ENCODE measurements at regions not wholly inside any gene's neighbourhood (a gene's known extent, or its start where the extent isn't known, plus 50 kb on each side); places are given as distances from the start of the nearest gene placed in this dataset.
"Not testable (repeated sequence)": the region's sequence is repeated elsewhere in the genome, so short reads cannot be mapped to it uniquely, and the experiment has no call there.

DNA sequence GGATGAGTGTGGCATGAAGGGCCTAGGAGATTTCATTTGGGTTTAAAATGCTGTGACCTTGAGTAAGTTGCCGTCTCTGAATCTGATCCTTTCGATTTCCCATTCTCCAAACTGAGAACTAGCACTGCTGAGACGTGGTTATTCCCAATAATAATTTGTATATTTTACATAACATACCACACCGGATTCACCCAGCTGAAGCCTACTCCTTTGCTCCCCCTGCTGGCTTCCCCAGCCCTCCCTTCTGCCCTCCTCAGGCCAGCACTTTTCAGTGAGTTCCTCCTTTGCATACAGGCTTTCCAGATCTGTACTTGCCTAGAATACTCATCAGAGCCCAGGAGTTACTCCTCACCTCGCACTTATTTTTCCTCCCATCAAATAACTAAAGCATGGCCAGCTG is 255.1 kb downstream of the OR4F29 start:
- TF ChIP-seq, protein P1, sequence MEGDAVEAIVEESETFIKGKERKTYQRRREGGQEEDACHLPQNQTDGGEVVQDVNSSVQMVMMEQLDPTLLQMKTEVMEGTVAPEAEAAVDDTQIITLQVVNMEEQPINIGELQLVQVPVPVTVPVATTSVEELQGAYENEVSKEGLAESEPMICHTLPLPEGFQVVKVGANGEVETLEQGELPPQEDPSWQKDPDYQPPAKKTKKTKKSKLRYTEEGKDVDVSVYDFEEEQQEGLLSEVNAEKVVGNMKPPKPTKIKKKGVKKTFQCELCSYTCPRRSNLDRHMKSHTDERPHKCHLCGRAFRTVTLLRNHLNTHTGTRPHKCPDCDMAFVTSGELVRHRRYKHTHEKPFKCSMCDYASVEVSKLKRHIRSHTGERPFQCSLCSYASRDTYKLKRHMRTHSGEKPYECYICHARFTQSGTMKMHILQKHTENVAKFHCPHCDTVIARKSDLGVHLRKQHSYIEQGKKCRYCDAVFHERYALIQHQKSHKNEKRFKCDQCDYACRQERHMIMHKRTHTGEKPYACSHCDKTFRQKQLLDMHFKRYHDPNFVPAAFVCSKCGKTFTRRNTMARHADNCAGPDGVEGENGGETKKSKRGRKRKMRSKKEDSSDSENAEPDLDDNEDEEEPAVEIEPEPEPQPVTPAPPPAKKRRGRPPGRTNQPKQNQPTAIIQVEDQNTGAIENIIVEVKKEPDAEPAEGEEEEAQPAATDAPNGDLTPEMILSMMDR (conservative IDR thresholded peaks at IDR 0.05; ENCODE audit: low read depth, low read length) = not testable (repeated sequence)
- TF ChIP-seq EZH2 (IDR thresholded peaks at IDR 0.05; ENCODE audit: low read length, unreplicated experiment); EZH2phosphoT487 (IDR thresholded peaks at IDR 0.05; ENCODE audit: borderline replicate concordance, low read length): not testable (repeated sequence)

Data from PC-3 (cell line).